ENCODE measurements at regions not wholly inside any gene's neighbourhood (a gene's known extent, or its start where the extent isn't known, plus 50 kb on each side); places are given as distances from the start of the nearest gene placed in this dataset.

GRCh38 chr12:24557738-24558137, 391.2 kb downstream of the BCAT1 start:
- no peak for DNase-seq (ENCODE audit: low read depth)

- no peak for DNase-seq (ENCODE audit: low read depth)
Observed at GRCh38 chr12:24555730-24556129, 393.2 kb downstream of the BCAT1 start.

GRCh38 chr12:24554612-24555295, 394.1 kb downstream of the BCAT1 start:
- no peak for DNase-seq (ENCODE audit: low read depth)

- DNase-seq (ENCODE audit: low read depth): no peak
Observed at GRCh38 chr12:24553259-24553658, 395.6 kb downstream of the BCAT1 start.

GRCh38 chr12:24551163-24551786, 397.6 kb downstream of the BCAT1 start:
- no peak for DNase-seq (ENCODE audit: low read depth)

- no peak for DNase-seq (ENCODE audit: low read depth)
Observed at GRCh38 chr12:24550609-24551008, 398.3 kb downstream of the BCAT1 start.

- no peak for DNase-seq (ENCODE audit: low read depth)
Observed at GRCh38 chr12:24546661-24547060, 402.2 kb downstream of the BCAT1 start.

- no peak for DNase-seq (ENCODE audit: low read depth)
Observed at GRCh38 chr12:24546084-24546483, 402.8 kb downstream of the BCAT1 start.

- no peak for DNase-seq (ENCODE audit: low read depth)
Observed at GRCh38 chr12:24544368-24544767, 404.5 kb downstream of the BCAT1 start.

GRCh38 chr12:24541193-24541871, 407.6 kb downstream of the BCAT1 start:
- no peak for DNase-seq (ENCODE audit: low read depth)

GRCh38 chr12:24539646-24540045, 409.3 kb downstream of the BCAT1 start:
- no peak for DNase-seq (ENCODE audit: low read depth)

- DNase-seq (ENCODE audit: low read depth): no peak
Observed at GRCh38 chr12:24537083-24537860, 411.6 kb downstream of the BCAT1 start.

GRCh38 chr12:24535334-24536069, 413.4 kb downstream of the BCAT1 start:
- no peak for DNase-seq (ENCODE audit: low read depth)

GRCh38 chr12:24534622-24535021, 414.3 kb downstream of the BCAT1 start:
- no peak for DNase-seq (ENCODE audit: low read depth)

- no peak for DNase-seq (ENCODE audit: low read depth)
Observed at GRCh38 chr12:24533716-24534352, 415.1 kb downstream of the BCAT1 start.

GRCh38 chr12:24530689-24531088, 418.2 kb downstream of the BCAT1 start:
- no peak for DNase-seq (ENCODE audit: low read depth)

- no peak for DNase-seq (ENCODE audit: low read depth)
Observed at GRCh38 chr12:24527102-24527501, 421.8 kb downstream of the BCAT1 start.

GRCh38 chr12:24522736-24523135, 426.2 kb downstream of the BCAT1 start:
- no peak for DNase-seq (ENCODE audit: low read depth)

GRCh38 chr12:24519759-24520158, 429.1 kb downstream of the BCAT1 start:
- no peak for DNase-seq (ENCODE audit: low read depth)

- DNase-seq (ENCODE audit: low read depth): no peak
Observed at GRCh38 chr12:24517000-24517399, 431.9 kb downstream of the BCAT1 start.

- peak; percentile 2 for DNase-seq (ENCODE audit: low read depth)
Observed at GRCh38 chr12:24510581-24511125, 438.2 kb downstream of the BCAT1 start.
